HEK293 (cell line): ENCODE measurements at regions not wholly inside any gene's neighbourhood (a gene's known extent, or its start where the extent isn't known, plus 50 kb on each side); places are given as distances from the start of the nearest gene placed in this dataset.

Source experiments
- CTCF ChIA-PET: fragments of 350-600 bp; formaldehyde crosslinking; extraction: SDS; loops from one replicate; lab custom pipeline; 2021; ENCODE audit warnings: antibody characterized with exemption; lab: Yijun Ruan, JAX
- POLR2A ChIA-PET: fragments of 300-600 bp; formaldehyde crosslinking; extraction: SDS; loops from one replicate; lab custom pipeline; 2020; ENCODE audit warnings: antibody characterized with exemption, inconsistent platforms; lab: Yijun Ruan, JAX
- H3K27ac ChIP-seq: fragments of 200-500 bp; sonication (Bioruptor generic); 2 replicates; pipeline ENCODE4 v1.5.1; 2014; ENCODE audit warnings: low read depth, low read length, control low read depth, inconsistent platforms; ENCODE audit errors: extremely low read depth
- H3K36me3 ChIP-seq, 2 experiments: fragments of 200-500 bp in 1 of 2; sonication (Bioruptor generic) in 1 of 2; 1 replicate in 1 of 2; 2 replicates in 1 of 2; pipeline ENCODE4 v1.5.1; 2014 to 2017; ENCODE audit warnings: inconsistent platforms in 2 of 2, low read length in 2 of 2; ENCODE audit not compliant: control insufficient read depth in 2 of 2, insufficient read depth in 1 of 2
- H3K4me1 ChIP-seq: fragments of 200-500 bp; sonication (Bioruptor generic); 2 replicates; pipeline ENCODE4 v1.5.1; 2014; ENCODE audit warnings: mild to moderate bottlenecking, low read length, inconsistent platforms; ENCODE audit not compliant: control insufficient read depth, insufficient read depth
- H3K4me3 ChIP-seq: 2 replicates; pipeline ENCODE4 v1.5.1; 2011; ENCODE audit warnings: low read depth, mild to moderate bottlenecking, control low read depth, low read length, moderate library complexity
- H3K9me3 ChIP-seq: fragments of 200-500 bp; sonication (Bioruptor generic); 2 replicates; pipeline ENCODE4 v1.5.1; 2014; ENCODE audit warnings: low read depth, low read length, inconsistent platforms; ENCODE audit not compliant: control insufficient read depth, insufficient read depth
- BCL6B ChIP-seq: fragments of 450-650 bp; formaldehyde crosslinking; IDR thresholded peaks from 2 replicates; pipeline ENCODE4 v1.5.1; 2017; ENCODE audit warnings: missing biosample characterization, missing genetic modification characterization
- GLIS2 ChIP-seq: fragments of 450-650 bp; formaldehyde crosslinking; IDR thresholded peaks from 2 replicates; pipeline ENCODE4 v1.5.1; 2016; ENCODE audit warnings: missing biosample characterization, missing genetic modification characterization
- HIC1 ChIP-seq: fragments of 450-650 bp; formaldehyde crosslinking; IDR thresholded peaks from 2 replicates; pipeline ENCODE4 v1.5.1; 2016; ENCODE audit warnings: missing biosample characterization, missing genetic modification characterization
- PBX3 ChIP-seq: sonication (generic); formaldehyde crosslinking; IDR thresholded peaks from 2 replicates; pipeline ENCODE4 v1.8.1; 2022; ENCODE audit warnings: mild to moderate bottlenecking, moderate library complexity, missing genetic modification reagents
- SALL2 ChIP-seq: fragments of 450-650 bp; formaldehyde crosslinking; IDR thresholded peaks from 2 replicates; pipeline ENCODE4 v1.5.0; 2017; ENCODE audit warnings: missing biosample characterization, mild to moderate bottlenecking, missing genetic modification characterization, borderline replicate concordance
- SCRT2 ChIP-seq: fragments of 450-650 bp; formaldehyde crosslinking; IDR thresholded peaks from 2 replicates; pipeline ENCODE4 v1.5.1; 2016; ENCODE audit warnings: missing biosample characterization, missing genetic modification characterization
- ZBTB11 ChIP-seq: fragments of 450-650 bp; formaldehyde crosslinking; conservative IDR thresholded peaks from 2 replicates; pipeline ENCODE4 v1.5.1; 2016; ENCODE audit warnings: low read depth, missing biosample characterization, missing genetic modification characterization
- ZBTB44 ChIP-seq: fragments of 450-650 bp; IDR thresholded peaks from 2 replicates; pipeline ENCODE4 v1.5.1; 2018; ENCODE audit warnings: missing biosample characterization, mild to moderate bottlenecking, missing genetic modification characterization
- ZBTB48 ChIP-seq: fragments of 450-650 bp; formaldehyde crosslinking; IDR thresholded peaks from 2 replicates; pipeline ENCODE4 v1.5.1; 2016; ENCODE audit warnings: missing biosample characterization, missing genetic modification characterization
- ZNF148 ChIP-seq: fragments of 450-650 bp; formaldehyde crosslinking; IDR thresholded peaks from 2 replicates; pipeline ENCODE4 v1.5.0; 2017; ENCODE audit warnings: missing biosample characterization, missing genetic modification characterization, borderline replicate concordance
- ZNF155 ChIP-seq: fragments of 450-650 bp; formaldehyde crosslinking; IDR thresholded peaks from 2 replicates; pipeline ENCODE4 v1.5.1; 2016; ENCODE audit warnings: missing biosample characterization, missing genetic modification characterization
- ZNF175 ChIP-seq: fragments of 450-650 bp; formaldehyde crosslinking; IDR thresholded peaks from 2 replicates; pipeline ENCODE4 v1.5.1; 2016; ENCODE audit warnings: missing biosample characterization, missing genetic modification characterization
- ZNF274 ChIP-seq, 2 experiments: fragments of 200-500 bp in 1 of 2; fragments of 450-650 bp in 1 of 2; sonication (Bioruptor generic) in 1 of 2; formaldehyde crosslinking in 1 of 2; IDR thresholded peaks; 2 replicates each; pipeline versions ENCODE4 v1.5.1 to v1.6.1; 2014 to 2016; ENCODE audit warnings: borderline replicate concordance in 1 of 2, inconsistent platforms in 1 of 2, low read length in 1 of 2, missing biosample characterization in 1 of 2, missing genetic modification characterization in 1 of 2
- ZNF398 ChIP-seq: fragments of 450-650 bp; formaldehyde crosslinking; IDR thresholded peaks from 2 replicates; pipeline ENCODE4 v1.5.1; 2017; ENCODE audit warnings: missing biosample characterization, missing genetic modification characterization
- ZNF48 ChIP-seq: fragments of 450-650 bp; formaldehyde crosslinking; IDR thresholded peaks from 2 replicates; pipeline ENCODE4 v1.5.1; 2016; ENCODE audit warnings: missing biosample characterization, missing genetic modification characterization
- ZNF514 ChIP-seq: fragments of 450-650 bp; formaldehyde crosslinking; IDR thresholded peaks from 2 replicates; pipeline ENCODE4 v1.5.1; 2016; ENCODE audit warnings: missing biosample characterization, missing genetic modification characterization
- ZNF626 ChIP-seq: fragments of 450-650 bp; sonication (Bioruptor Pico); formaldehyde crosslinking; IDR thresholded peaks from 2 replicates; pipeline ENCODE4 v1.5.1; 2018; ENCODE audit warnings: missing biosample characterization, missing genetic modification characterization, inconsistent platforms
- ZNF677 ChIP-seq: fragments of 450-650 bp; IDR thresholded peaks from 2 replicates; pipeline ENCODE4 v1.5.0; 2018; ENCODE audit warnings: missing biosample characterization, mild to moderate bottlenecking, missing genetic modification characterization, moderate library complexity

- POLR2A ChIA-PET: no interaction called here
- Histone ChIP-seq H3K36me3 (no peaks in the 10 kb centered on the region), H3K9me3 (no peaks in the 10 kb centered on the region), H3K4me1 (no peaks in the 10 kb centered on the region), H3K4me3 (no peak overlapping the region), H3K27ac (no peak overlapping the region)
- CTCF ChIA-PET: no interaction called here
- TF ChIP-seq ZNF175 (tag by site-specific recombination): no peak
- TF ChIP-seq GLIS2: no peak
- no peak for TF ChIP-seq ZNF148 (tag by site-specific recombination)
- no peak for TF ChIP-seq ZNF48 (tag by site-specific recombination)
- no peak for TF ChIP-seq ZBTB44 (tag by site-specific recombination)
- TF ChIP-seq ZNF677: no peak
- no peak for TF ChIP-seq ZBTB11 (tag by site-specific recombination)
- TF ChIP-seq HIC1: no peak
- no peak for TF ChIP-seq BCL6B (tag by site-specific recombination)
- TF ChIP-seq SCRT2 (tag by site-specific recombination): no peak
- no peak for TF ChIP-seq SALL2
- TF ChIP-seq ZNF626 (tag by site-specific recombination): no peak
- TF ChIP-seq ZNF398 (tag by site-specific recombination): no peak
- no peak for TF ChIP-seq ZNF274 (IDR thresholded peaks at IDR 0.05; ENCODE audit: low read length)
- no peak for TF ChIP-seq ZNF274 (tag by site-specific recombination; IDR thresholded peaks at IDR 0.05; ENCODE audit: borderline replicate concordance)
- no peak for TF ChIP-seq PBX3 (CRISPR knock-in tag)
- no peak for TF ChIP-seq ZNF155 (tag by site-specific recombination)
- no peak for TF ChIP-seq ZNF514
- no peak for TF ChIP-seq ZBTB48 (tag by site-specific recombination)
Observed at GRCh38 chr18:75639472-75639831, 211.9 kb upstream of the SMIM21 start.
